ENCODE measurements at regions not wholly inside any gene's neighbourhood (a gene's known extent, or its start where the extent isn't known, plus 50 kb on each side); places are given as distances from the start of the nearest gene placed in this dataset.
"Not testable (repeated sequence)": the region's sequence is repeated elsewhere in the genome, so short reads cannot be mapped to it uniquely, and the experiment has no call there.

GRCh38 chr4:59409647-59410046 is 1790.5 kb upstream of the ADGRL3 start:
- Histone ChIP-seq H3K9ac (ENCODE audit: low read depth in 1 of 2, low read length in 2 of 2) (no peak overlapping the region), H3K4me1 (ENCODE audit: control insufficient read depth in 1 of 2, insufficient read depth in 2 of 2, low read length in 2 of 2) (no peaks in the 10 kb centered on the region), H3K4me3 (ENCODE audit: low read depth in 1 of 2, low read length in 2 of 2) (no peak overlapping the region), H3K9me3 (ENCODE audit: control insufficient read depth in 1 of 2, low read length in 2 of 2) (no peaks in the 10 kb centered on the region), H3K27ac (ENCODE audit: low read depth, low read length) (no peak overlapping the region), H3K27me3 (ENCODE audit: control insufficient read depth in 1 of 2, insufficient read depth in 2 of 2, low read length in 2 of 2) (no peaks in the 10 kb centered on the region), H3K36me3 (ENCODE audit: control insufficient read depth in 1 of 2, insufficient read depth in 2 of 2, low read length in 2 of 2) (no peaks in the 10 kb centered on the region)

GRCh38 chr4:59412739-59413138 is 1787.4 kb upstream of the ADGRL3 start:
- Histone ChIP-seq H3K9me3 (ENCODE audit: control insufficient read depth in 1 of 2, low read length in 2 of 2) (no peaks in the 10 kb centered on the region), H3K27me3 (ENCODE audit: control insufficient read depth in 1 of 2, insufficient read depth in 2 of 2, low read length in 2 of 2) (no peaks in the 10 kb centered on the region), H3K4me3 (ENCODE audit: low read depth in 1 of 2, low read length in 2 of 2) (no peak overlapping the region), H3K4me1 (ENCODE audit: control insufficient read depth in 1 of 2, insufficient read depth in 2 of 2, low read length in 2 of 2) (no peaks in the 10 kb centered on the region), H3K36me3 (ENCODE audit: control insufficient read depth in 1 of 2, insufficient read depth in 2 of 2, low read length in 2 of 2) (no peaks in the 10 kb centered on the region), H3K9ac (ENCODE audit: low read depth in 1 of 2, low read length in 2 of 2) (no peak overlapping the region), H3K27ac (ENCODE audit: low read depth, low read length) (no peak overlapping the region)

GRCh38 chr4:59455751-59456150 is 1744.4 kb upstream of the ADGRL3 start:
- no peaks in the 10 kb centered on the region for H3K36me3 ChIP-seq (ENCODE audit: control insufficient read depth in 1 of 2, insufficient read depth in 2 of 2, low read length in 2 of 2)
- no peaks in the 10 kb centered on the region for H3K4me1 ChIP-seq (ENCODE audit: control insufficient read depth in 1 of 2, insufficient read depth in 2 of 2, low read length in 2 of 2)
- no peak overlapping the region for H3K9ac ChIP-seq (ENCODE audit: low read depth in 1 of 2, low read length in 2 of 2)
- no peak overlapping the region for H3K4me3 ChIP-seq (ENCODE audit: low read depth in 1 of 2, low read length in 2 of 2)
- H3K27ac ChIP-seq (ENCODE audit: low read depth, low read length) = no peak overlapping the region
- peaks cover 0 to 5% of the 10 kb centered on the region in 2 donors for H3K9me3 ChIP-seq (ENCODE audit: control insufficient read depth in 1 of 2, low read length in 2 of 2)
- H3K27me3 ChIP-seq (ENCODE audit: control insufficient read depth in 1 of 2, insufficient read depth in 2 of 2, low read length in 2 of 2) = no peaks in the 10 kb centered on the region

DNA sequence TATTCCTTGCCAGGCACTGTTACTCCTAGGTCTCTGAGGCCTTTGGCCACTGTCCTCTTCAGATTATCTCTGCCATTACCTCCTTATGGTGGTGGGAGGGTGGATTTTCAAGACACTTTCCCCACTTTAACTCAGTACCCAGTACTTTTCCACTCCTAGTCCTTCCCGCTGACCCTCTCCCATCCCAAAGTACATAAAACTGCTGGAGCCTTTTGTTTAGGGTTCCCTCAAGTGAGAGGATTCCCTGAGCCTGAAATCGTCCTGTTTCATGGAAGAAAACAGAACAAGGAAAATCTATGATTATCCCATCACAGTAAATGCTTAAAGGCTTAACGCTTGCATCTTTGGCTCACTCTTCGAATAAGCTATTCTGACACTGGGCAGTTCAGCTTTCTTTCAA is 1742.5 kb upstream of the ADGRL3 start:
- Histone ChIP-seq H3K27ac (ENCODE audit: low read depth, low read length) (no peak overlapping the region), H3K9me3 (ENCODE audit: control insufficient read depth in 1 of 2, low read length in 2 of 2) (peaks cover 0 to 5% of the 10 kb centered on the region in 2 donors), H3K27me3 (ENCODE audit: control insufficient read depth in 1 of 2, insufficient read depth in 2 of 2, low read length in 2 of 2) (no peaks in the 10 kb centered on the region), H3K4me1 (ENCODE audit: control insufficient read depth in 1 of 2, insufficient read depth in 2 of 2, low read length in 2 of 2) (no peaks in the 10 kb centered on the region), H3K36me3 (ENCODE audit: control insufficient read depth in 1 of 2, insufficient read depth in 2 of 2, low read length in 2 of 2) (no peaks in the 10 kb centered on the region), H3K4me3 (ENCODE audit: low read depth in 1 of 2, low read length in 2 of 2) (no peak overlapping the region), H3K9ac (ENCODE audit: low read depth in 1 of 2, low read length in 2 of 2) (no peak overlapping the region)

DNA sequence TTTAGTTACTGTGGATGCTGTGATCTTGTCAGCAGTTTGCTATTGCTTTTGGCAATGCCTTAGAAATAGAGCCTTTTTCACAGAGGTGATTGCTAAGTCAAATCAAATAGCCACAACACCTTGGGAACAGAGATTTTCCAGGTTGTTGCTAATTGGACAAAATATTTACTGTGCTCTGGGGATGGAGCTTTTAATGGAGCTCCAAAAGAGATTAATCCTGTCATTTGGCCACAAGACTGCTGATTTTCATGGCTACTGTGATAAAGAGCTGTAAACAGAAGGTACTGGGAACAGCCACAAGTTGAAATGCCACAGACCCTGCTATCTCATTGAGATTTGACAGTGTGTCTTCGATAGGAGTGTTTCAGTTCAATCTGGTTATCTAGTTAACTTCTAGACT is 1715.2 kb upstream of the ADGRL3 start:
- Histone ChIP-seq H3K36me3 (ENCODE audit: control insufficient read depth in 1 of 2, insufficient read depth in 2 of 2, low read length in 2 of 2) (no peaks in the 10 kb centered on the region), H3K4me3 (ENCODE audit: low read depth in 1 of 2, low read length in 2 of 2) (no peak overlapping the region), H3K27ac (ENCODE audit: low read depth, low read length) (no peak overlapping the region), H3K4me1 (ENCODE audit: control insufficient read depth in 1 of 2, insufficient read depth in 2 of 2, low read length in 2 of 2) (no peaks in the 10 kb centered on the region), H3K9ac (ENCODE audit: low read depth in 1 of 2, low read length in 2 of 2) (no peak overlapping the region), H3K27me3 (ENCODE audit: control insufficient read depth in 1 of 2, insufficient read depth in 2 of 2, low read length in 2 of 2) (no peaks in the 10 kb centered on the region), H3K9me3 (ENCODE audit: control insufficient read depth in 1 of 2, low read length in 2 of 2) (no peaks in the 10 kb centered on the region)

- no peak overlapping the region for H3K27ac ChIP-seq (ENCODE audit: low read depth, low read length)
- H3K9me3 ChIP-seq (ENCODE audit: control insufficient read depth in 1 of 2, low read length in 2 of 2) = peaks cover 0 to 4% of the 10 kb centered on the region in 2 donors
- H3K36me3 ChIP-seq (ENCODE audit: control insufficient read depth in 1 of 2, insufficient read depth in 2 of 2, low read length in 2 of 2) = no peaks in the 10 kb centered on the region
- H3K27me3 ChIP-seq (ENCODE audit: control insufficient read depth in 1 of 2, insufficient read depth in 2 of 2, low read length in 2 of 2) = no peaks in the 10 kb centered on the region
- no peaks in the 10 kb centered on the region for H3K4me1 ChIP-seq (ENCODE audit: control insufficient read depth in 1 of 2, insufficient read depth in 2 of 2, low read length in 2 of 2)
- H3K9ac ChIP-seq (ENCODE audit: low read depth in 1 of 2, low read length in 2 of 2) = no peak overlapping the region
- no peak overlapping the region for H3K4me3 ChIP-seq (ENCODE audit: low read depth in 1 of 2, low read length in 2 of 2)
These were observed 1700.0 kb upstream of the ADGRL3 start for GRCh38 chr4:59500103-59500502.

DNA sequence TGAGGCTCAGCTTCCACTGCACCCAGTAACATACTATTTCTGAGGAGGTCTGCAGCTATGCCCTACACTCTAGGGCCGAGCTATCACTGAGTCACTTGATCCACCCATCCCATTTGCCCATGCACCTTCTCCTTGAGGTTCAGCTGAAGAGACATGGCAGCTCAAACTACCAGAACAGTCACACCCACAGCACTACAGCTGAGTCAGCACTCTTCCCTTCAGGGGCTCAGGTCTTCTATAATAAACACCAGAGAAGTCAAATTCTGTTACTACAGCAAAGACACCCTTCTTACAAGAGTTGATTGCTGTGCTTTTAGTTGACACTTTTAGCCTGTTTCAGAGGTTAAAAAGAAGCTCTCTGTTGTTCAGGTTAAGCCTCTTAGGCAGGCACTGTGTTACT is 1696.4 kb upstream of the ADGRL3 start:
- H3K9ac ChIP-seq (ENCODE audit: low read depth in 1 of 2, low read length in 2 of 2) = no peak overlapping the region
- H3K9me3 ChIP-seq (ENCODE audit: control insufficient read depth in 1 of 2, low read length in 2 of 2) = no peaks in the 10 kb centered on the region
- no peaks in the 10 kb centered on the region for H3K27me3 ChIP-seq (ENCODE audit: control insufficient read depth in 1 of 2, insufficient read depth in 2 of 2, low read length in 2 of 2)
- no peak overlapping the region for H3K4me3 ChIP-seq (ENCODE audit: low read depth in 1 of 2, low read length in 2 of 2)
- no peaks in the 10 kb centered on the region for H3K4me1 ChIP-seq (ENCODE audit: control insufficient read depth in 1 of 2, insufficient read depth in 2 of 2, low read length in 2 of 2)
- H3K27ac ChIP-seq (ENCODE audit: low read depth, low read length) = no peak overlapping the region
- no peaks in the 10 kb centered on the region for H3K36me3 ChIP-seq (ENCODE audit: control insufficient read depth in 1 of 2, insufficient read depth in 2 of 2, low read length in 2 of 2)

DNA sequence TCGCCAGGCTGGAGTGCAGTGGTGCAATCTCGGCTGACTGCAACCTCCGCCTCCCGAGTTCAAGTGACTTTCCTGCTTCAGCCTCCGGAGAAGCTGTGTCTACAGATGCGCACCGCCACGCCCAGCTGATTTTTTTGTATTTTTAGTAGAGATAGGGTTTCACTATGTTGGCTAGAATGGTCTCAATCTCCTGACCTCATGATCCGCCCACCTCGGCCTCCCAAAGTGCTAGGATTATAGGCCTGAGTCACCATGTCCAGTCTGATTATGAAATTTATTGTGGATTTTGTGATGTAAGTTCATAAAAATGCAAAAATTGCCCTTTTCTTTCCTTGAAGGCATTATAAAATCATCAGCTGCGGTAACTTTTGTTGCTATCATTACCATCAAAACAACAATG is 1688.3 kb upstream of the ADGRL3 start:
- not testable (repeated sequence) for H3K36me3 ChIP-seq (ENCODE audit: control insufficient read depth in 1 of 2, insufficient read depth in 2 of 2, low read length in 2 of 2); H3K9ac ChIP-seq (ENCODE audit: low read depth in 1 of 2, low read length in 2 of 2); H3K27ac ChIP-seq (ENCODE audit: low read depth, low read length); H3K4me1 ChIP-seq (ENCODE audit: control insufficient read depth in 1 of 2, insufficient read depth in 2 of 2, low read length in 2 of 2); H3K9me3 ChIP-seq (ENCODE audit: control insufficient read depth in 1 of 2, low read length in 2 of 2); H3K4me3 ChIP-seq (ENCODE audit: low read depth in 1 of 2, low read length in 2 of 2); H3K27me3 ChIP-seq (ENCODE audit: control insufficient read depth in 1 of 2, insufficient read depth in 2 of 2, low read length in 2 of 2)

DNA sequence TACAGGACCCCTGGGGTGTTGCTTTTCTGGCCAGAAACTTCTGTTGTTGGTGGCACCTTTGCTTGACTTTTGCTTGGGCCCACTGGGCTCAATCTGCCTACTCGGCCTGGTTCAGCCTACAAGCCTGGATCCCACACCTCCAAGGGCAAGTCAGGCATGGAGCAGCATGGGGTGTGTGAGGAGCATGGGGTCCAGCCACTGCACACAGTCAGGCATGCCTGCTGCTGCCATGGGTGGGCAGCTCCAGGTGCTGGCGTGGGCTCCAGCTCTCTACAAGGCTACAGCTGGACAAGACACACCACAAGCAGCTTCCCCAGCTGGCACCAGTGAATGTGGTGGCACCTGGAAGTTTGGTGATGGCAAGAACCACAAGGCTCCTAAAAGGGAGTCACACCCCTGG is 1683.1 kb upstream of the ADGRL3 start:
- Histone ChIP-seq H3K4me3 (ENCODE audit: low read depth in 1 of 2, low read length in 2 of 2) (no peak overlapping the region), H3K9ac (ENCODE audit: low read depth in 1 of 2, low read length in 2 of 2) (no peak overlapping the region), H3K36me3 (ENCODE audit: control insufficient read depth in 1 of 2, insufficient read depth in 2 of 2, low read length in 2 of 2) (no peaks in the 10 kb centered on the region), H3K27ac (ENCODE audit: low read depth, low read length) (no peak overlapping the region), H3K4me1 (ENCODE audit: control insufficient read depth in 1 of 2, insufficient read depth in 2 of 2, low read length in 2 of 2) (no peaks in the 10 kb centered on the region), H3K9me3 (ENCODE audit: control insufficient read depth in 1 of 2, low read length in 2 of 2) (peaks cover 0 to 2% of the 10 kb centered on the region in 2 donors), H3K27me3 (ENCODE audit: control insufficient read depth in 1 of 2, insufficient read depth in 2 of 2, low read length in 2 of 2) (no peaks in the 10 kb centered on the region)

DNA sequence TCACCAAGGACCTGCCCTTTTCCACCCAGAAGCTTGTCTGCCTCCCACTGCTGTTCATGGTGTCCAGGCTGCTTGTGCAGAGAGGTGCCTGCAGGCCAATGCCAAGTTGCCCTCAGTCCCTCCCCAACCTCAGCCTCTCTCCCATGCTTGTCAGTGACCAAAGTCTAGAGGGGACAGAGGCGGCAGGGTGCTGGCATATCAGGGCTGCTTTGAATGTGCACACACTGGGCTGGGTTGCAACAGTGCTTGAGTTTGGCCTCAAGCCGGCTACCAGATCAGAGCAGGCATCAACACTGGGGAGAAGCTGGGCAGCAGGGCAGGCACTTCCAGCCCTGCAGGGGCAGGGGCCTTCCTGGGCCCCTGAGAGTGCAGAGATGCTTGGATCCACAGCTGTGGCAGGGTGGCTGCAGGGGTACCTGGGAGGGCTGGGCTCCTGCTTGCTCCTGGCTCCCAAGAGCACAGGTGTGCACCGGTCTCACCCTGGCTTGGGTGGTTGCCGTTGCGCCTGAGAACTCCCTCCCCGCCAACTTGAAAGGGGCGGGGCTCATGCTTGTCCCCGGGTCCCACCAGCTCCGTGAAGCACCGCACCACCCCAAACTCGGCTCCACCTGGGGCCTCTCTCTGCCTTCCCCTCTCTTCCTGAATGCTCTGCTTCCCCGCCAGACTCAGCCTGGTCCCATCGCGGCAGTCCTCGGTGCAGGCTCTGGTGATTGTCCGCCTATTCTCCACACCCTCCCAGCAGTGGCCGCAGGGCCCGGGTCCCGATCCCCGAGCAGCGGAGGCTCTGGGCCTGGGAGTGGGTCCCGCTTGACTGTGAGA is 1681.9 kb upstream of the ADGRL3 start:
- no peak overlapping the region for H3K27ac ChIP-seq (ENCODE audit: low read depth, low read length)
- no peak overlapping the region for H3K9ac ChIP-seq (ENCODE audit: low read depth in 1 of 2, low read length in 2 of 2)
- no peak overlapping the region for H3K4me3 ChIP-seq (ENCODE audit: low read depth in 1 of 2, low read length in 2 of 2)
- no peaks in the 10 kb centered on the region for H3K36me3 ChIP-seq (ENCODE audit: control insufficient read depth in 1 of 2, insufficient read depth in 2 of 2, low read length in 2 of 2)
- H3K4me1 ChIP-seq (ENCODE audit: control insufficient read depth in 1 of 2, insufficient read depth in 2 of 2, low read length in 2 of 2) = no peaks in the 10 kb centered on the region
- no peaks in the 10 kb centered on the region for H3K27me3 ChIP-seq (ENCODE audit: control insufficient read depth in 1 of 2, insufficient read depth in 2 of 2, low read length in 2 of 2)
- peaks cover 0 to 2% of the 10 kb centered on the region in 2 donors for H3K9me3 ChIP-seq (ENCODE audit: control insufficient read depth in 1 of 2, low read length in 2 of 2)

All from duodenal mucosa (tissue), 2 donors.